Esophagus squamous epithelium (tissue), 5 donors: ENCODE measurements at regions not wholly inside any gene's neighbourhood (a gene's known extent, or its start where the extent isn't known, plus 50 kb on each side); places are given as distances from the start of the nearest gene placed in this dataset.

ENCODE experiments used
- DNase-seq: peaks from one replicate; lab custom pipeline; 2025; lab: John Stamatoyannopoulos, UW
- H3K27ac ChIP-seq, 4 donors: fragments of 200-600 bp; sonication (generic); one replicate each; pipeline ENCODE4 v1.5.1; 2016 to 2019; ENCODE audit warnings: mild to moderate bottlenecking in 1 of 4
- H3K27me3 ChIP-seq, 4 donors: fragments of 200-600 bp; sonication (generic); 1 replicate in 3 of 4; 2 replicates in 1 of 4; pipeline versions ENCODE4 v1.5.1 to v1.6.0; 2017 to 2021; ENCODE audit warnings: antibody characterized with exemption in 1 of 4
- H3K36me3 ChIP-seq, 3 donors: fragments of 200-600 bp; sonication (generic); one replicate each; pipeline ENCODE4 v1.5.1; 2016 to 2019
- H3K4me1 ChIP-seq, 3 donors: fragments of 200-600 bp; sonication (generic); one replicate each; pipeline ENCODE4 v1.5.1; 2017 to 2019
- H3K4me3 ChIP-seq, 4 donors: fragments of 200-600 bp; sonication (generic); 1 replicate in 3 of 4; 2 replicates in 1 of 4; pipeline ENCODE4 v1.5.1; 2016 to 2019; ENCODE audit warnings: mild to moderate bottlenecking in 2 of 4, moderate library complexity in 1 of 4
- H3K9me3 ChIP-seq, 3 donors: fragments of 200-600 bp; sonication (generic); one replicate each; pipeline ENCODE4 v1.5.1; 2016 to 2019
- POLR2A ChIP-seq, 4 donors: fragments of 450-650 bp; IDR thresholded peaks; one replicate each; pipeline ENCODE4 v1.6.1; 2017; ENCODE audit warnings: antibody characterized with exemption in 4 of 4, mild to moderate bottlenecking in 4 of 4, moderate library complexity in 3 of 4
- WGBS, 2 donors: methylation state at CpG; one replicate each; pipeline ENCODE4 v1.1.5; 2018; 5-methylcytosine and 5-hydroxymethylcytosine counted together
- intact Hi-C: fragments of 100-400 bp; cut with DNase I; formaldehyde crosslinking; loops from one replicate; pipeline ENCODE4 v1.15.0; 2022
- TF ChIP-seq, protein P1 (sequence below), 6 experiments: fragments of 450-650 bp in 4 of 6; fragments of 200-600 bp in 2 of 6; sonication (generic) in 2 of 6; IDR thresholded peaks; one replicate each; pipeline ENCODE4 v1.5.1; 2016 to 2019; ENCODE audit warnings: antibody characterized with exemption in 6 of 6, mild to moderate bottlenecking in 4 of 6, moderate library complexity in 4 of 6
- donor health status: DM: yes; HTN: yes; CAD: no.

DNA sequence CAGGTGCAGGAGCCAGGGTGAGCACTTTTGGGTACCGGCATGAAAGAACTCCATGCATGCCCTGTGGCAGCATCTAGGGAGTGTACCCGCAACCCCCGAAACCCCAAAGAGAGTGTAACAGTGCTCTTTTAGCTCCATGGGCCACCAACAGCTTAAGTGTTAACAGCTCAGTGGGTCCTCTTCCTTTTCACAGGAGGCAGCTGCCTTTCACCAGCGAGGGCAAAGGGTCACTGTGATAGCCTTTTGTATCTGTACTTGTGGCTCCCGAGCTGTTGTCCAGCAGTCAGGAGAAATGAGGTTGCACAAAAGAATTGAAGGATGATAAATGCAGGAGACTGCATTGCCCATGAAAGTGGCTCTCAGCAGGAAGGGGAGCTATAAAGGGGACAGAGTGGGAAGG, 1166.3 kb upstream of the ACVR2A start:
- no peak for TF ChIP-seq POLR2A (IDR thresholded peaks at IDR 0.05)
- TF ChIP-seq, protein P1, sequence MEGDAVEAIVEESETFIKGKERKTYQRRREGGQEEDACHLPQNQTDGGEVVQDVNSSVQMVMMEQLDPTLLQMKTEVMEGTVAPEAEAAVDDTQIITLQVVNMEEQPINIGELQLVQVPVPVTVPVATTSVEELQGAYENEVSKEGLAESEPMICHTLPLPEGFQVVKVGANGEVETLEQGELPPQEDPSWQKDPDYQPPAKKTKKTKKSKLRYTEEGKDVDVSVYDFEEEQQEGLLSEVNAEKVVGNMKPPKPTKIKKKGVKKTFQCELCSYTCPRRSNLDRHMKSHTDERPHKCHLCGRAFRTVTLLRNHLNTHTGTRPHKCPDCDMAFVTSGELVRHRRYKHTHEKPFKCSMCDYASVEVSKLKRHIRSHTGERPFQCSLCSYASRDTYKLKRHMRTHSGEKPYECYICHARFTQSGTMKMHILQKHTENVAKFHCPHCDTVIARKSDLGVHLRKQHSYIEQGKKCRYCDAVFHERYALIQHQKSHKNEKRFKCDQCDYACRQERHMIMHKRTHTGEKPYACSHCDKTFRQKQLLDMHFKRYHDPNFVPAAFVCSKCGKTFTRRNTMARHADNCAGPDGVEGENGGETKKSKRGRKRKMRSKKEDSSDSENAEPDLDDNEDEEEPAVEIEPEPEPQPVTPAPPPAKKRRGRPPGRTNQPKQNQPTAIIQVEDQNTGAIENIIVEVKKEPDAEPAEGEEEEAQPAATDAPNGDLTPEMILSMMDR (IDR thresholded peaks at IDR 0.05): no peak
- no peaks in the 10 kb centered on the region for H3K36me3 ChIP-seq
- 86% methylated on average over 4 of the region's 5 CpGs; no CpG with 5 or more reads in 1 of the 2 donors for WGBS, 2 donors
- H3K27me3 ChIP-seq: no peaks in the 10 kb centered on the region
- no peaks in the 10 kb centered on the region for H3K9me3 ChIP-seq
- no peaks in the 10 kb centered on the region for H3K4me1 ChIP-seq
- DNase-seq: no peak
- no peak overlapping the region for H3K27ac ChIP-seq
- no peak overlapping the region for H3K4me3 ChIP-seq
- intact Hi-C loops: no loop called here

DNA sequence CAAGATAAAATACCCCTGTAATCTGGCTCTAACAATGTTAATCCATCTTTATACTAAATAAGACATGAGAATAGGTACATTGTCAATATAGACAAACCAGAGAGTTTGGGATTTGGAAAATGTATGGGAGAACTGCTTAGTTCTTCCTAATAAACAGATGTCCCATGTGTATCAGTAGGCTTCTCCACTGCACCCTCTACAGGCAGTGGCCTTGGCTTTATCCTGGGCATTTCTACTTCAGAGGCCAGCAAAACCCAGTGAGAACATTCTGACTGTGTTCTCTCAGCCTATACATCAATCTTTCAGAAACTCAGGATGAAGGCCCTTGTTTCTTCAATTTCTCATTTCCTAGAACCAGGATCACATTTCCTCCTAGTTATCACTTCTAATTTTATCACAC, 1167.5 kb upstream of the ACVR2A start:
- no peaks in the 10 kb centered on the region for H3K27me3 ChIP-seq
- no peak overlapping the region for H3K27ac ChIP-seq
- DNase-seq: no peak
- TF ChIP-seq POLR2A (IDR thresholded peaks at IDR 0.05): no peak
- TF ChIP-seq, protein P1 (IDR thresholded peaks at IDR 0.05): no peak
- no peaks in the 10 kb centered on the region for H3K9me3 ChIP-seq
- H3K4me1 ChIP-seq: no peaks in the 10 kb centered on the region
- no peak overlapping the region for H3K4me3 ChIP-seq
- no peaks in the 10 kb centered on the region for H3K36me3 ChIP-seq
- intact Hi-C loops: no loop called here

DNA sequence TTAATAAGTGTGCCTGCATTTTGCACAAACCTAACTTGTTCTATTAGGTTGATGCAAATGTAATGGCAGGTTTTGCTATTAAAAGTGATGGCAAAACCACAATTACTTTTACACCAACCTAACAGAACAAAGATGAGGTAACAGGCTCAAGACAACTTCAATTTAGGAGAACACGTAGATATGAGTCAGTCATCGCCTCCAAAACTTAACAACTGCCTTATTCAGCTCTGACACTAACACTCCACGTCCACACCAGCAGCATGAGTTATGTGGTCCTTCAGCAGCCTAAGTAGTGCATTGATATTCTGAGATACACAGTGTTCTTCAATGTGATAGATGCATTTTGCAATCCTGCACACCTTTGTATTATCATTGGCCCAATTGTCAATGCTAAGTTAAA, 1175.1 kb upstream of the ACVR2A start:
- no peaks in the 10 kb centered on the region for H3K4me1 ChIP-seq
- no peaks in the 10 kb centered on the region for H3K27me3 ChIP-seq
- intact Hi-C loops: no loop called here
- 83 to 95% methylated on average over 3 of the region's 3 CpGs for WGBS, 2 donors
- H3K27ac ChIP-seq: no peak overlapping the region
- no peaks in the 10 kb centered on the region for H3K36me3 ChIP-seq
- H3K9me3 ChIP-seq: no peaks in the 10 kb centered on the region
- TF ChIP-seq POLR2A (IDR thresholded peaks at IDR 0.05): no peak
- no peak overlapping the region for H3K4me3 ChIP-seq
- DNase-seq: no peak

DNA sequence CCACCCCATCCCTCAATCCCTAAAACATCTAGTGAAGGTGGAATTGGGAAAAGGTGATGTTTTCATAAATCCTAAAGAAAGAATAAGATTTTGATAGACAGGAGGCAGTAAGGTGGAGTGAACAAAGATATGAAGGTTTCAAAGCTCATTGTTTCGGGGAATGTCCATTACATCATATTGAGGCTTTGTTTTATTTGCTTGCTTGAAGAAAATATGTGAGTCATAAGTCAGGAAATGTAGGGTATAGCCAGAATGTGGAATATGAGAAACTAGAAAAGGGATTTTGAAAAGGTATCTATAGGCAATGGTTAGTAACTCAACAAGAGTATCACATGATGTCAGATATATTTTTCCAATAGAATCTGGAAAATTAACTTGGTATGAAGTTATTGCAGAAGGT, 1178.5 kb upstream of the ACVR2A start:
- intact Hi-C loops: no loop called here
- Histone ChIP-seq H3K36me3 (no peaks in the 10 kb centered on the region), H3K4me1 (no peaks in the 10 kb centered on the region), H3K27me3 (no peaks in the 10 kb centered on the region), H3K4me3 (no peak overlapping the region), H3K27ac (no peak overlapping the region), H3K9me3 (no peaks in the 10 kb centered on the region)
- WGBS, 2 donors: 50 to 86% methylated on average over 1 of the region's 1 CpG
- DNase-seq: no peak
- TF ChIP-seq POLR2A (IDR thresholded peaks at IDR 0.05): no peak
- TF ChIP-seq, protein P1 (IDR thresholded peaks at IDR 0.05): no peak

DNA sequence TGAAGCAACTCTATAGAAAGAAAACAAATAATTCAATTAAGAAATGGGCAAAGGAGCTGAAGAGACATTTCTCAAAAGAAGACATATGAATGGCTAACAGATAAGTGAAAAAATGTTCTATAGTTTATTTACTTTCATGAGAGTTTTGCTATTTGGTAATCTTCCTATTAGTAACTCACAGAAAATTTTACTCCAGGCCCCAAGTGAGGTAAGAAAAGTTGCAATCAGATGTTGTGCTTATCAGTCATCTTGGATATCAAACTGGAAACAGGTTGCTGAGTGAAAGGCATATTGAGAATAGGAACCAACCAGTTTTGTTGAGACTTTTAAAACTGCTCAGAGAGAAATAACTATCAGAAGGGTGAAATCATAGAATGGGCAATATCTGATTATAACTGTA, 1179.0 kb upstream of the ACVR2A start:
- no peak overlapping the region for H3K4me3 ChIP-seq
- DNase-seq: no peak
- H3K27me3 ChIP-seq: no peaks in the 10 kb centered on the region
- H3K27ac ChIP-seq: no peak overlapping the region
- H3K4me1 ChIP-seq: no peaks in the 10 kb centered on the region
- H3K9me3 ChIP-seq: no peaks in the 10 kb centered on the region
- TF ChIP-seq, protein P1 (IDR thresholded peaks at IDR 0.05): no peak
- TF ChIP-seq POLR2A (IDR thresholded peaks at IDR 0.05): no peak
- intact Hi-C loops: no loop called here
- H3K36me3 ChIP-seq: no peaks in the 10 kb centered on the region

DNA sequence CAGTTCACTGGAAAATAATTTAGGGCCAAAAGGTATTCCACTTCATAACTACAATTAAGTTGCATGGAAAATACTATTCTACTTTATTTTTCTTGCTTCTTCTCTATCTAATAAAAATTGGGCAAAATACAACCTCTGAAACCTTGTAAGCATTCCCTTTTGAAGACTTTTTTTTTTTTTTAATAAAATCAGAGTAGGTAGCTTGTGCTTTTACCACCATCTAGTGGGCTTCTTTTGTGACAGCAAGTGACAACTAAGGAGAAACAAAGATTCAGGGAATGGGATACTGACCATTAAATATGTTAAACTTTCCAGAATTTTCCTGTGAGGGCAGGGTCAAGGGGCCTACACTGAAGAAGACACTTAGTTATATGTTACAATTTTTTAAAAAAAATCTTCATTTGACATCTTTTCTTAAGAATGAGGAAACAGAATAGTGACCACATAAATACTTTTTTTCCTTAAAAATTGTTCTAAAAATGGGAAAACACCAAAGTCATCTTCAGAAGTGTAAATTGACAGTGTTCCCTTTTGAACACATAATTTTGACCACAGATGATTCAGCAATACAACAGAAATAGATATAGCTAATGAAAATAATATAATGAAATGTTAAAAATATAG, 1183.2 kb upstream of the ACVR2A start:
- TF ChIP-seq POLR2A (IDR thresholded peaks at IDR 0.05): no peak
- TF ChIP-seq, protein P1 (IDR thresholded peaks at IDR 0.05): peak in 4 of 6 experiments; percentile 5 to 44 (median 39)
- Histone ChIP-seq H3K9me3 (no peaks in the 10 kb centered on the region), H3K36me3 (no peaks in the 10 kb centered on the region), H3K27ac (no peak overlapping the region), H3K4me3 (no peak overlapping the region), H3K27me3 (no peaks in the 10 kb centered on the region), H3K4me1 (no peaks in the 10 kb centered on the region)
- intact Hi-C loops: no loop called here
- DNase-seq: no peak
